PC-3 (cell line): ENCODE measurements at regions not wholly inside any gene's neighbourhood (a gene's known extent, or its start where the extent isn't known, plus 50 kb on each side); places are given as distances from the start of the nearest gene placed in this dataset.

Experiments
- ATAC-seq: fragments of 200-7000 bp; cut with Tn5 transposase; 2 replicates; pipeline ENCODE4 v1.9.1; 2020; ENCODE audit warnings: mild to moderate bottlenecking, moderate library complexity
- BruUV-seq: library from RNA; stranded (reverse); fragments of 400-500 nt; replicated peaks from 2 replicates; lab custom pipeline; 2021; lab: Mats Ljungman, UMichigan
- CTCF ChIA-PET: fragments of 300-600 bp; sonication (Branson Sonifier 250); formaldehyde crosslinking; loops from one replicate; lab custom pipeline; 2022; ENCODE audit warnings: antibody characterized with exemption; lab: Charles Lee
- POLR2A ChIA-PET: fragments of 300-600 bp; sonication (Branson Sonifier 250); formaldehyde crosslinking; loops from one replicate; lab custom pipeline; 2022; ENCODE audit warnings: antibody characterized with exemption; ENCODE audit not compliant: unreplicated experiment; lab: Charles Lee
- DNase-seq: peaks from one replicate; pipeline ENCODE4 v3.0.0-alpha.2; 2015
- H2AFZ ChIP-seq: fragments of 300-600 bp; sonication (generic); 2 replicates; pipeline ENCODE4 v1.6.0; 2016; ENCODE audit warnings: antibody characterized with exemption, low read length
- H3F3A ChIP-seq: fragments of 300-600 bp; sonication (generic); one replicate; pipeline ENCODE4 v1.6.0; 2017; ENCODE audit warnings: antibody characterized with exemption, low read length, control low read depth, mild to moderate bottlenecking; ENCODE audit not compliant: unreplicated experiment
- H3K27ac ChIP-seq: fragments of 300-600 bp; sonication (generic); 2 replicates; pipeline ENCODE4 v1.5.1; 2016; ENCODE audit warnings: mild to moderate bottlenecking, low read length
- H3K27me3 ChIP-seq: fragments of 300-600 bp; sonication (generic); 2 replicates; pipeline ENCODE4 v1.6.1; 2016; ENCODE audit warnings: low read length, mixed read lengths
- H3K36me3 ChIP-seq: fragments of 300-600 bp; sonication (generic); 2 replicates; pipeline ENCODE4 v1.6.1; 2016; ENCODE audit warnings: low read depth, mixed run types, low read length, mixed read lengths
- H3K4me1 ChIP-seq: fragments of 300-600 bp; sonication (generic); 2 replicates; pipeline ENCODE4 v1.5.1; 2016; ENCODE audit warnings: low read length; ENCODE audit not compliant: insufficient read depth
- H3K4me2 ChIP-seq: fragments of 300-600 bp; sonication (generic); 2 replicates; pipeline ENCODE4 v1.6.0; 2016; ENCODE audit warnings: low read length
- H3K4me3 ChIP-seq: fragments of 300-600 bp; sonication (generic); 2 replicates; pipeline ENCODE4 v1.5.1; 2016; ENCODE audit warnings: mild to moderate bottlenecking, low read length, mixed read lengths
- H3K79me2 ChIP-seq: fragments of 300-600 bp; sonication (generic); 2 replicates; pipeline ENCODE4 v1.6.1; 2017; ENCODE audit warnings: low read length, mixed read lengths
- H3K9ac ChIP-seq: fragments of 300-600 bp; sonication (generic); 2 replicates; pipeline ENCODE4 v1.6.0; 2016; ENCODE audit warnings: mild to moderate bottlenecking, low read length
- H3K9me2 ChIP-seq: fragments of 300-600 bp; sonication (generic); replicated peaks from 2 replicates; pipeline ENCODE4 v1.6.1; 2016; ENCODE audit warnings: mixed run types, low read length, mixed read lengths
- H3K9me3 ChIP-seq: fragments of 300-600 bp; sonication (generic); 2 replicates; pipeline ENCODE4 v1.6.1; 2016; ENCODE audit warnings: low read length, mixed read lengths
- H4K20me1 ChIP-seq: fragments of 300-600 bp; sonication (generic); 2 replicates; pipeline ENCODE4 v1.6.1; 2016; ENCODE audit warnings: low read length, mixed read lengths
- CTCF ChIP-seq: fragments of 300-600 bp; sonication (generic); conservative IDR thresholded peaks from 2 replicates; pipeline ENCODE4 v1.5.1; 2017; ENCODE audit warnings: antibody characterized with exemption, low read depth, mild to moderate bottlenecking, low read length
- EZH2 ChIP-seq: fragments of 300-600 bp; sonication (generic); IDR thresholded peaks from one replicate; pipeline ENCODE4 v1.6.1; 2017; ENCODE audit warnings: antibody characterized with exemption, mild to moderate bottlenecking, low read length; ENCODE audit not compliant: unreplicated experiment
- EZH2phosphoT487 ChIP-seq: fragments of 300-600 bp; sonication (generic); IDR thresholded peaks from 2 replicates; pipeline ENCODE4 v1.6.1; 2018; ENCODE audit warnings: mild to moderate bottlenecking, antibody characterized with exemption, low read length, borderline replicate concordance
- intact Hi-C: fragments of 100-400 bp; cut with micrococcal nuclease; formaldehyde crosslinking; loops from 2 replicates; pipeline ENCODE4 v1.9.0; 2023

- intact Hi-C loops = no loop called here
- no peaks in the 10 kb centered on the region for H3K36me3 ChIP-seq
- no peak overlapping the region for H3K4me3 ChIP-seq
- DNase-seq (no peak), ATAC-seq (no peak)
- ChIA-PET CTCF (interaction anchor here (1.7 kb wide), 1 partner anchor 62 kb away, joined by 5 read pairs; no protein-coding TSS in a partner anchor), POLR2A (no interaction called here)
- no peak overlapping the region for H3K27ac ChIP-seq
- no peaks in the 10 kb centered on the region for H4K20me1 ChIP-seq
- H3F3A ChIP-seq = no peaks in the 10 kb centered on the region
- no peaks in the 10 kb centered on the region for H3K27me3 ChIP-seq
- no peaks in the 10 kb centered on the region for H3K9me3 ChIP-seq
- H3K9ac ChIP-seq = no peak overlapping the region
- TF ChIP-seq CTCF (no peak), EZH2phosphoT487 (no peak), EZH2 (no peak)
- no TSS peak for BruUV-seq
- H3K4me2 ChIP-seq = no peak overlapping the region
- no peaks in the 10 kb centered on the region for H3K9me2 ChIP-seq
- no peak overlapping the region for H2AFZ ChIP-seq
- H3K4me1 ChIP-seq = no peaks in the 10 kb centered on the region
- no peaks in the 10 kb centered on the region for H3K79me2 ChIP-seq
Measured at GRCh38 chr14:54267172-54267571, 129.6 kb upstream of the CDKN3 start.

- Histone ChIP-seq H3K27me3 (no peaks in the 10 kb centered on the region), H3K4me3 (no peak overlapping the region), H3K4me2 (no peak overlapping the region), H2AFZ (no peak overlapping the region), H3K9me2 (no peaks in the 10 kb centered on the region), H3K27ac (no peak overlapping the region), H3K36me3 (no peaks in the 10 kb centered on the region), H4K20me1 (no peaks in the 10 kb centered on the region), H3K4me1 (no peaks in the 10 kb centered on the region), H3K9ac (no peak overlapping the region), H3K79me2 (no peaks in the 10 kb centered on the region), H3K9me3 (no peaks in the 10 kb centered on the region), H3F3A (no peaks in the 10 kb centered on the region)
- DNase-seq = no peak
- no peak for ATAC-seq
- intact Hi-C loops = no loop called here
- ChIA-PET CTCF (no interaction called here), POLR2A (no interaction called here)
- no TSS peak for BruUV-seq
- no peak for TF ChIP-seq CTCF
- no peak for TF ChIP-seq EZH2
- no peak for TF ChIP-seq EZH2phosphoT487
Measured at GRCh38 chr14:54275997-54276725, 120.6 kb upstream of the CDKN3 start.

- H3K4me3 ChIP-seq = no peak overlapping the region
- ATAC-seq (no peak), DNase-seq (no peak)
- no peaks in the 10 kb centered on the region for H3K79me2 ChIP-seq
- intact Hi-C loops = no loop called here
- TF ChIP-seq EZH2phosphoT487 = no peak
- H3K4me2 ChIP-seq = no peak overlapping the region
- no peaks in the 10 kb centered on the region for H3K27me3 ChIP-seq
- no peaks in the 10 kb centered on the region for H3K9me2 ChIP-seq
- no peak overlapping the region for H3K9ac ChIP-seq
- no peaks in the 10 kb centered on the region for H3K4me1 ChIP-seq
- no peaks in the 10 kb centered on the region for H3F3A ChIP-seq
- CTCF ChIA-PET = interaction anchor here (0.5 kb wide), 1 partner anchor 982 kb away, joined by 3 read pairs; no protein-coding TSS in a partner anchor
- H2AFZ ChIP-seq = no peak overlapping the region
- H4K20me1 ChIP-seq = no peaks in the 10 kb centered on the region
- POLR2A ChIA-PET = no interaction called here
- no peak overlapping the region for H3K27ac ChIP-seq
- BruUV-seq = no TSS peak
- no peaks in the 10 kb centered on the region for H3K36me3 ChIP-seq
- no peaks in the 10 kb centered on the region for H3K9me3 ChIP-seq
Measured at GRCh38 chr14:54278087-54278486, 118.7 kb upstream of the CDKN3 start.
